ENCODE measurements at regions not wholly inside any gene's neighbourhood (a gene's known extent, or its start where the extent isn't known, plus 50 kb on each side); places are given as distances from the start of the nearest gene placed in this dataset.

GRCh38 chr2:155815275-155815674, 517.2 kb downstream of the NR4A2 start:
- TF ChIP-seq CTCF (IDR thresholded peaks at IDR 0.05): no peak

DNA sequence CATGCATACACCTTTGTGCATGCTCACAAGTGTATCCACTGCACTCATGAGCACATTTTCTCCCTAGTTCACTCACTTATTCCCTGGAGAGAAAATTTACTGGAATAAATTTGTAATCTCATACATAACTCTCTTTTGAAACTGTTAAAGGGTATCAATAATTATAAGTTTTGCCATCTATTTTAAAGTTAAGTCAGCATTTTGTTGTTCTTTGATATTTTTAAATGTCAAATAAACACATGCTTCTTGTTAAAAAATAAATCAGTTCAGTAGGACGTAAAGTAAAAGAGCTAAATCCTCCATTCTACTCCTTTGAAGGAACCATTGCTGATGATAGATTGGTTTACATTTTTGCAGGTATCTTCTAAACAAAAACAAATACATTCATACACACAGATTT, 522.1 kb downstream of the NR4A2 start:
- no peak for TF ChIP-seq CTCF (IDR thresholded peaks at IDR 0.05)

- no peak for TF ChIP-seq CTCF (IDR thresholded peaks at IDR 0.05)
Measured at GRCh38 chr2:155802888-155803287, 529.6 kb downstream of the NR4A2 start.

GRCh38 chr2:155792666-155793065, 539.9 kb downstream of the NR4A2 start:
- no peak for TF ChIP-seq CTCF (IDR thresholded peaks at IDR 0.05)

DNA sequence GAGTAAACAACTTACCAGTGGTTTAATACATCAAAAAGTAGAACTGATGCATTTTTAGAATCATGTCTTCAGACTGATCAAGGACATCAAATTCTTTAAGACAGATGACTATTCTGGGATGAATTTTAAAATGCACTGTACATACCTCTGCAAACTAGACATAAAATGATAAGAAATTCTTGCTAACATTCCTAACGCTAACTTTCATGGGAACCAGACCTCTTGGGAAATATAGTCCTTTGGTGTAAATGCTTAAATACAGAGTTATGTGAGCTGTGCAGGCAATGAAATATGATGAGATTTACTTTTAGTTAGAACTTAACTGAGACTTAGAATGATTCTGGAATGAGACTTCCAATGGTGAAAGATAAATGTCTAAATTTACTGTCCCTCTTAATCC, 562.0 kb downstream of the NR4A2 start:
- no peak for TF ChIP-seq CTCF (IDR thresholded peaks at IDR 0.05)

DNA sequence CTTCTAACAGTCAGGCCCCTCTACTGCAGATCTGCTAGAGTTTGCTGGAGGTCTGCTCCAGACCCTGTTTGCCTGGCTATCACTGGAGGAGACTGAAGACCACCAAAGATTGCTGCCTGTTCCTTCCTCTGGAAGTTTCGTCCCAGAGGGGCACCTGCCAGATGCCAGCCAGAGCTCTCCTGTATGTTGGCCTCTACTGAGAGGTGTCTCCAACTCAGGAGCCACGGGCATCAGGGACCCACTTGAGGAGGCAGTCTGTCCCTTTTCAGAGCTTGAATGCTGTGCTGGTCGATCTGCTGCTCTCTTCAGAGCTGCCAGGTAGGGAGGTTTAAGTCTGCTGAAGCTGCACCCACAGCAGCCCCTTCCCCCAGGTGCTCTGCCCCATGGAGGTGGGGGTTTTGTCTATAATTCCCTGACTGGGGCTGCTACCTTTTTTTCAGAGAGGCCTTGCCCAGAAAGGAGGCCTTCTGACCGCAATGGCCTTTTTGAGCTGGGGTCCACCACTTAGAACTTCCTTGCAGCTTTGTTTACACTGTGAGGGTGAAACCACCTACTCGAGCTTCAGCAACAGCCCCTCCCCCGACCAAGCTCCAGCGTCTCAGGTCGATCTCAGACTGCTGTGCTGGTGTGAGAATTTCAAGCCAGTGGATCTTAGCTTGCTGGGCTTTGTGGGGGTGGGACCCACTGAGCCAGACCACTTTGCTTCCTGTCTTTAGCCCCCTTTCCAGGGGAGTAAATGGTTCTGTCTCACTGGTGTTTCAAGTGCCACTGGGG, 566.0 kb downstream of the NR4A2 start:
- no peak for TF ChIP-seq CTCF (IDR thresholded peaks at IDR 0.05)

- no peak for TF ChIP-seq CTCF (IDR thresholded peaks at IDR 0.05)
Measured at GRCh38 chr2:155755481-155755880, 577.0 kb downstream of the NR4A2 start.

DNA sequence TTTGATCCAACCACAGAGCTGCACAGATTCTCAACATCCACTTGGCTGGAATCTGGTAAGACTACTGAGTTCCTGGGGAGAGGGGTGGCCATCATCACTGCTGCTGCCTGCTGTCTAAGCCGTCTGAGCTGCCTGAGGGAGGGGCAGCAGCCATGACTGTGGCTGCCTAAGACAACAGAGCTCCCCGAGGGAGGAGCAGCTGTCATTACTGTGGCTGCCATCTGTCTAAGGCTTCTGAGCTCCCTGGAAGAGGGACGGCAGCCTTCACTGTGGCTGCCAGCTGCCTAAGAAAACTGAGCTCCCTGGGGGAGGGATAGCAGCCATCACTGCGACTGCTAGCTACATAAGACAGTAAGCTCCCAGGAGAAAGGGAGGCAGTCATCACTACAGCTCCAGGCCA, 584.4 kb downstream of the NR4A2 start:
- no peak for TF ChIP-seq CTCF (IDR thresholded peaks at IDR 0.05)
